Liver (tissue), 8 donors: ENCODE measurements at regions not wholly inside any gene's neighbourhood (a gene's known extent, or its start where the extent isn't known, plus 50 kb on each side); places are given as distances from the start of the nearest gene placed in this dataset.

ENCODE experiments used
- DNase-seq: peaks from one replicate; pipeline ENCODE4 v3.0.0-alpha.2; 2017; ENCODE audit warnings: low spot score
- H3K27ac ChIP-seq, 2 donors: one replicate each; pipeline ENCODE4 v1.7.0; 2013; ENCODE audit warnings: inconsistent platforms in 2 of 2, low read length in 2 of 2, control low read depth in 1 of 2, low read depth in 1 of 2, mild to moderate bottlenecking in 1 of 2
- H3K27me3 ChIP-seq, 4 donors: one replicate each; pipeline versions ENCODE4 v1.6.1 to v1.7.0; 2013; ENCODE audit warnings: low read length in 3 of 4, inconsistent platforms in 1 of 4, mild to moderate bottlenecking in 1 of 4, moderate library complexity in 1 of 4; ENCODE audit not compliant: control insufficient read depth in 4 of 4, insufficient read depth in 4 of 4
- H3K36me3 ChIP-seq, 4 donors: one replicate each; pipeline versions ENCODE4 v1.6.1 to v1.7.0; 2013; ENCODE audit warnings: low read length in 3 of 4, mild to moderate bottlenecking in 3 of 4, low read depth in 1 of 4, moderate library complexity in 1 of 4; ENCODE audit not compliant: control insufficient read depth in 4 of 4, insufficient read depth in 3 of 4
- H3K4me1 ChIP-seq, 4 donors: one replicate each; pipeline versions ENCODE4 v1.6.1 to v1.7.0; 2013; ENCODE audit warnings: low read length in 3 of 4, mild to moderate bottlenecking in 3 of 4, moderate library complexity in 1 of 4; ENCODE audit not compliant: control insufficient read depth in 4 of 4, insufficient read depth in 4 of 4
- H3K4me3 ChIP-seq, 3 donors: one replicate each; pipeline versions ENCODE4 v1.6.1 to v1.7.0; 2013; ENCODE audit warnings: low read length in 3 of 3, control low read depth in 1 of 3, low read depth in 1 of 3, mild to moderate bottlenecking in 1 of 3
- H3K9ac ChIP-seq, 2 donors: one replicate each; pipeline ENCODE4 v1.7.0; 2013; ENCODE audit warnings: low read length in 2 of 2, mild to moderate bottlenecking in 2 of 2, moderate library complexity in 2 of 2, control low read depth in 1 of 2, low read depth in 1 of 2
- H3K9me3 ChIP-seq, 4 donors: one replicate each; pipeline versions ENCODE4 v1.6.1 to v1.7.0; 2013; ENCODE audit warnings: low read length in 3 of 4; ENCODE audit not compliant: control insufficient read depth in 4 of 4
- ATF3 ChIP-seq: IDR thresholded peaks from 2 replicates; pipeline ENCODE4 v1.6.1; 2016; ENCODE audit warnings: antibody characterized with exemption
- CTCF ChIP-seq: fragments of 150-350 bp; IDR thresholded peaks from 2 replicates; pipeline ENCODE4 v1.5.1; 2017; ENCODE audit warnings: improper control_type of control experiment, low read depth, low read length; ENCODE audit not compliant: missing input control
- EGR1 ChIP-seq, 2 donors: IDR thresholded peaks; 2 replicates each; pipeline ENCODE4 v1.6.1; 2016 to 2018; ENCODE audit warnings: antibody characterized with exemption in 2 of 2, low read depth in 2 of 2
- FOXA1 ChIP-seq: IDR thresholded peaks from 2 replicates; pipeline ENCODE4 v1.6.1; 2016; ENCODE audit warnings: antibody characterized with exemption
- FOXA2 ChIP-seq: IDR thresholded peaks from 2 replicates; pipeline ENCODE4 v1.6.1; 2016; ENCODE audit warnings: antibody characterized with exemption
- GABPA ChIP-seq, 2 donors: IDR thresholded peaks in 1 of 2; conservative IDR thresholded peaks in 1 of 2; 2 replicates each; pipeline ENCODE4 v1.6.1; 2016; ENCODE audit warnings: antibody characterized with exemption in 2 of 2, mild to moderate bottlenecking in 1 of 2, moderate library complexity in 1 of 2
- HNF4A ChIP-seq, 2 donors: conservative IDR thresholded peaks; 2 replicates each; pipeline ENCODE4 v1.6.1; 2016; ENCODE audit warnings: antibody characterized with exemption in 2 of 2, mild to moderate bottlenecking in 2 of 2
- HNF4G ChIP-seq: IDR thresholded peaks from 2 replicates; pipeline ENCODE4 v1.6.1; 2016; ENCODE audit warnings: antibody characterized with exemption
- JUND ChIP-seq, 2 donors: IDR thresholded peaks; 2 replicates each; pipeline ENCODE4 v1.6.1; 2016; ENCODE audit warnings: antibody characterized with exemption in 2 of 2
- MAX ChIP-seq: IDR thresholded peaks from 2 replicates; pipeline ENCODE4 v1.6.1; 2016; ENCODE audit warnings: antibody characterized with exemption
- NR2F2 ChIP-seq: IDR thresholded peaks from 2 replicates; pipeline ENCODE4 v1.6.1; 2016; ENCODE audit warnings: antibody characterized with exemption
- RAD21 ChIP-seq, 2 donors: IDR thresholded peaks; 2 replicates each; pipeline ENCODE4 v1.6.1; 2016; ENCODE audit warnings: antibody characterized with exemption in 2 of 2, mild to moderate bottlenecking in 2 of 2
- REST ChIP-seq: IDR thresholded peaks from 2 replicates; pipeline ENCODE4 v1.6.1; 2016; ENCODE audit warnings: antibody characterized with exemption, mild to moderate bottlenecking
- RXRA ChIP-seq, 2 donors: IDR thresholded peaks; 2 replicates each; pipeline ENCODE4 v1.6.1; 2017 to 2018; ENCODE audit warnings: antibody characterized with exemption in 2 of 2, mild to moderate bottlenecking in 1 of 2
- SP1 ChIP-seq: IDR thresholded peaks from 2 replicates; pipeline ENCODE4 v1.6.1; 2018; ENCODE audit warnings: antibody characterized with exemption, mild to moderate bottlenecking
- TAF1 ChIP-seq: conservative IDR thresholded peaks from 2 replicates; pipeline ENCODE4 v1.6.1; 2016; ENCODE audit warnings: antibody characterized with exemption, mild to moderate bottlenecking
- YY1 ChIP-seq: IDR thresholded peaks from 2 replicates; pipeline ENCODE4 v1.6.1; 2016; ENCODE audit warnings: antibody characterized with exemption, mild to moderate bottlenecking
- ZBTB33 ChIP-seq: IDR thresholded peaks from 2 replicates; pipeline ENCODE4 v1.6.1; 2016; ENCODE audit warnings: antibody characterized with exemption
- WGBS: extraction: QIAGEN DNeasy Blood & Tissue Kit; methylation state at CpG from one replicate; pipeline ENCODE4 v1.1.7; 2013; 5-methylcytosine and 5-hydroxymethylcytosine counted together
- donor health status: healthy.
- donor health status: healthy.
- donor health status: healthy.
- donor health status: healthy.
- donor health status: healthy.

GRCh38 chr2:204362581-204362980 lies 182.7 kb upstream of the PARD3B start:
- TF ChIP-seq HNF4G (no peak), FOXA1 (no peak), RAD21 (IDR thresholded peaks at IDR 0.05) (no peak), CTCF (no peak)
- H3K4me3 ChIP-seq, result no peak overlapping the region
- 83% methylated on average over 2 of the region's 2 CpGs for WGBS

GRCh38 chr2:204363513-204363912 lies 181.8 kb upstream of the PARD3B start:
- no peak for TF ChIP-seq EGR1 (IDR thresholded peaks at IDR 0.05; ENCODE audit: low read depth in 2 of 2)
- no peak for TF ChIP-seq HNF4A (conservative IDR thresholded peaks at IDR 0.05)
- TF ChIP-seq SP1, result no peak
- TF ChIP-seq HNF4G, result no peak
- no peak for TF ChIP-seq TAF1
- TF ChIP-seq GABPA (IDR thresholded peaks at IDR 0.05 in 1 of 2, conservative IDR thresholded peaks at IDR 0.05 in 1 of 2), result no peak
- no peak for TF ChIP-seq JUND (IDR thresholded peaks at IDR 0.05)
- no peak for TF ChIP-seq FOXA1
- no peak for TF ChIP-seq ZBTB33
- no peak for TF ChIP-seq RAD21 (IDR thresholded peaks at IDR 0.05)
- no peak for TF ChIP-seq NR2F2
- no peak for TF ChIP-seq MAX
- no peak for TF ChIP-seq RXRA (IDR thresholded peaks at IDR 0.05)
- TF ChIP-seq YY1, result no peak
- TF ChIP-seq ATF3, result no peak
- TF ChIP-seq CTCF, result no peak
- TF ChIP-seq REST, result no peak
- TF ChIP-seq FOXA2, result no peak
- Histone ChIP-seq H3K4me1 (no peaks in the 10 kb centered on the region), H3K9me3 (no peaks in the 10 kb centered on the region), H3K27ac (no peak overlapping the region), H3K9ac (no peak overlapping the region), H3K4me3 (no peak overlapping the region), H3K27me3 (no peaks in the 10 kb centered on the region), H3K36me3 (no peaks in the 10 kb centered on the region)
- no peak for DNase-seq
- 95% methylated on average over 2 of the region's 2 CpGs for WGBS

More at GRCh38 chr2:204362581-204362980, 182.7 kb upstream of the PARD3B start:
- H3K27ac ChIP-seq, result no peak overlapping the region
- no peaks in the 10 kb centered on the region for H3K36me3 ChIP-seq
- no peaks in the 10 kb centered on the region for H3K27me3 ChIP-seq
- H3K4me1 ChIP-seq, result no peaks in the 10 kb centered on the region
- no peak for DNase-seq
- H3K9me3 ChIP-seq, result no peaks in the 10 kb centered on the region
- no peak overlapping the region for H3K9ac ChIP-seq
